ENCODE measurements at regions not wholly inside any gene's neighbourhood (a gene's known extent, or its start where the extent isn't known, plus 50 kb on each side); places are given as distances from the start of the nearest gene placed in this dataset.

DNA sequence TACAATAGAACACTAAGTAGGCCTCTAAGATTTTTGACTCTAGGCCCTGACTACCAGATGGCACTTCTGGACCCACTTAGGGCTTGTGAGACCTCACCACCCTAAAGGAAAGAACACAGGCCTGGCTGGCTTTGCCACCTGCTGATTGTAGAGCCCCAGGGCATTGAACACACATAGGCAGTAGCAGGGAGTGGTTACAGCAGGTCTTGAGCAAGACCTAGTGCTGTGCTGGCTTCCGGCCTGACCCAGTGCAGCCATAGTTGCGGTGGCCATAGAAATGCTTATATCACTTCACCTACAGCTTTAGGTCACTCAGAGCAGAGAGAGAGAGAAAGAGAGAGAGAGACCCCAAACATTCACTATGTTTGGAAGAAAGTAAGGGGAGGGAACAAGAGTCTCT lies 223.2 kb downstream of the LRATD1 start:
- H3K27ac Mint-ChIP-seq (ENCODE audit: unreplicated experiment): no peak overlapping the region
- no peaks in the 10 kb centered on the region for H3K9me3 Mint-ChIP-seq (ENCODE audit: unreplicated experiment)
- no peaks in the 10 kb centered on the region for H3K36me3 Mint-ChIP-seq (ENCODE audit: low read depth, unreplicated experiment)
- DNase-seq (ENCODE audit: low spot score): no peak
- no peaks in the 10 kb centered on the region for H3K4me1 Mint-ChIP-seq (ENCODE audit: unreplicated experiment)
- no peak overlapping the region for H3K4me3 Mint-ChIP-seq (ENCODE audit: unreplicated experiment)
- peaks cover 5% of the 10 kb centered on the region for H3K27me3 Mint-ChIP-seq (ENCODE audit: unreplicated experiment)
- TF ChIP-seq, protein P1, sequence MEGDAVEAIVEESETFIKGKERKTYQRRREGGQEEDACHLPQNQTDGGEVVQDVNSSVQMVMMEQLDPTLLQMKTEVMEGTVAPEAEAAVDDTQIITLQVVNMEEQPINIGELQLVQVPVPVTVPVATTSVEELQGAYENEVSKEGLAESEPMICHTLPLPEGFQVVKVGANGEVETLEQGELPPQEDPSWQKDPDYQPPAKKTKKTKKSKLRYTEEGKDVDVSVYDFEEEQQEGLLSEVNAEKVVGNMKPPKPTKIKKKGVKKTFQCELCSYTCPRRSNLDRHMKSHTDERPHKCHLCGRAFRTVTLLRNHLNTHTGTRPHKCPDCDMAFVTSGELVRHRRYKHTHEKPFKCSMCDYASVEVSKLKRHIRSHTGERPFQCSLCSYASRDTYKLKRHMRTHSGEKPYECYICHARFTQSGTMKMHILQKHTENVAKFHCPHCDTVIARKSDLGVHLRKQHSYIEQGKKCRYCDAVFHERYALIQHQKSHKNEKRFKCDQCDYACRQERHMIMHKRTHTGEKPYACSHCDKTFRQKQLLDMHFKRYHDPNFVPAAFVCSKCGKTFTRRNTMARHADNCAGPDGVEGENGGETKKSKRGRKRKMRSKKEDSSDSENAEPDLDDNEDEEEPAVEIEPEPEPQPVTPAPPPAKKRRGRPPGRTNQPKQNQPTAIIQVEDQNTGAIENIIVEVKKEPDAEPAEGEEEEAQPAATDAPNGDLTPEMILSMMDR (IDR thresholded peaks at IDR 0.05; ENCODE audit: unreplicated experiment): no peak

DNA sequence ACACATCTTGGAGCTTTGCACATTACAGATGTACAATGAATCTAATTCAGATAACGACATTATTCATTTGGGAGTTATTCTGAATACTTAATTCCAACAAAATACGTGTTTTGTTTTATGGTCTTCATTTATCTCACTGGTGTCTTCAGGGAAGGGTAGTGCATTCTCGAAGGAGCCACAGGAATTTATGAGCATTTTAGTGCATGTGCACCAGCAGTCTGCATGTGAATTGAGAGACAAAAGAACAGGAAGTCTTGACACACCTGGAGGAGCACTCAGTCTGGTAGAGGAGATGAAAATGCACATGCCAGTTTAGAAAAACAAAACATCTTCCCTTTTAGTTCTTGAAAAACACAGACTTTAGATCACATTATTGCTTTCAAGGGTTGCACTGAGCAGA lies 228.7 kb downstream of the LRATD1 start:
- H3K4me1 Mint-ChIP-seq (ENCODE audit: unreplicated experiment): peaks cover 23% of the 10 kb centered on the region
- H3K27ac Mint-ChIP-seq (ENCODE audit: unreplicated experiment): no peak overlapping the region
- H3K36me3 Mint-ChIP-seq (ENCODE audit: low read depth, unreplicated experiment): no peaks in the 10 kb centered on the region
- no peaks in the 10 kb centered on the region for H3K27me3 Mint-ChIP-seq (ENCODE audit: unreplicated experiment)
- H3K4me3 Mint-ChIP-seq (ENCODE audit: unreplicated experiment): no peak overlapping the region
- TF ChIP-seq, protein P1 (IDR thresholded peaks at IDR 0.05; ENCODE audit: unreplicated experiment): no peak
- H3K9me3 Mint-ChIP-seq (ENCODE audit: unreplicated experiment): no peaks in the 10 kb centered on the region
- no peak for DNase-seq (ENCODE audit: low spot score)

DNA sequence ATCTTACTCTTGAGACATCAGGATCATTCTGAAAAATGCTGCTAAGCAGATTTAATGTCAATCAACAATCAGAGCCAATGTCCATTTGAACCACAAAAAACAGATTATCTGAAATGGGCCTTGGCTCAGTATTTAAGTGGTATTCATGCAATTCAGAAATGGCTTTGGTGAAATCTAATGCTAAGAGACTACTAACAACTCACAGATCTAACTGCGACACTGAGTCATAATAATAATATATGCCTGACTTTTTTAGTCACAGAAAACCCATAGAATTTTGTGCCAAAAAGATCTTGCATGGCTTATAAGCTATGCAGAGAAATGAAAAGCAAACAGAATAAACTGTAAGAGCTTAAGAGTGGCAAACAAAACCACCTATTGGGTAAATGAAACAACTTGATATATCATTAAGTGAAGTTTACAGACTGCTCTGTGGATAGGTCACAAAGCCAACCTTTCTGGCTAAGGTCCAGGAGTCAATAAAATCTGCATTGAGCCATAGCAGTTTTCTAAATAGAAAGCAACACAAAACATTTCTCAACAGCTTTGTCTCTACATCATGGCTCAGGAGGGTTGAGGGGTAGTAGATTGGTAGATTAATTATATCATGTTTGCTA lies 234.3 kb downstream of the LRATD1 start:
- Mint-ChIP-seq H3K27me3 (ENCODE audit: unreplicated experiment) (no peaks in the 10 kb centered on the region), H3K36me3 (ENCODE audit: low read depth, unreplicated experiment) (no peaks in the 10 kb centered on the region), H3K4me3 (ENCODE audit: unreplicated experiment) (no peak overlapping the region), H3K9me3 (ENCODE audit: unreplicated experiment) (no peaks in the 10 kb centered on the region), H3K4me1 (ENCODE audit: unreplicated experiment) (peaks cover 17% of the 10 kb centered on the region), H3K27ac (ENCODE audit: unreplicated experiment) (no peak overlapping the region)
- no peak for DNase-seq (ENCODE audit: low spot score)
- TF ChIP-seq, protein P1 (IDR thresholded peaks at IDR 0.05; ENCODE audit: unreplicated experiment): no peak

DNA sequence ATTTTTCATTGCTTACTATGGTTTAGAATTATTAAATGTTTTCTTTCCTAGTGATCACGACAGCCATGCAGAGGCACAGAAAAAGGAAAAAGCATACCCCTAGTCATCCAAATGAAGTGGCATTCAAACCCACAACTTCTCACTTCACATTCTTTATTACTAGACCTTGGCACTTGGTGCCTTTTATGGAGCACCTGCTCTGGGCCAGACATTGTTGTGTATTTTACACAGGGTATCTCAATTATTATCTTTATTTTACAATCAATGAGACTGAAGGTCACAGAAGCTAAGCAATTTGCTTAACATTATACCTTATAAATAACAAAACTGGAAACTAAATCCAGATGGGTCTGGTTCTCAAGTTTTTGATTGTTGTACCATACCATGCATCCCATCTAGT lies 235.3 kb downstream of the LRATD1 start:
- no peaks in the 10 kb centered on the region for H3K27me3 Mint-ChIP-seq (ENCODE audit: unreplicated experiment)
- H3K4me3 Mint-ChIP-seq (ENCODE audit: unreplicated experiment): no peak overlapping the region
- TF ChIP-seq, protein P1 (IDR thresholded peaks at IDR 0.05; ENCODE audit: unreplicated experiment): no peak
- H3K4me1 Mint-ChIP-seq (ENCODE audit: unreplicated experiment): peaks cover 15% of the 10 kb centered on the region
- H3K36me3 Mint-ChIP-seq (ENCODE audit: low read depth, unreplicated experiment): no peaks in the 10 kb centered on the region
- H3K27ac Mint-ChIP-seq (ENCODE audit: unreplicated experiment): no peak overlapping the region
- DNase-seq (ENCODE audit: low spot score): no peak
- no peaks in the 10 kb centered on the region for H3K9me3 Mint-ChIP-seq (ENCODE audit: unreplicated experiment)

DNA sequence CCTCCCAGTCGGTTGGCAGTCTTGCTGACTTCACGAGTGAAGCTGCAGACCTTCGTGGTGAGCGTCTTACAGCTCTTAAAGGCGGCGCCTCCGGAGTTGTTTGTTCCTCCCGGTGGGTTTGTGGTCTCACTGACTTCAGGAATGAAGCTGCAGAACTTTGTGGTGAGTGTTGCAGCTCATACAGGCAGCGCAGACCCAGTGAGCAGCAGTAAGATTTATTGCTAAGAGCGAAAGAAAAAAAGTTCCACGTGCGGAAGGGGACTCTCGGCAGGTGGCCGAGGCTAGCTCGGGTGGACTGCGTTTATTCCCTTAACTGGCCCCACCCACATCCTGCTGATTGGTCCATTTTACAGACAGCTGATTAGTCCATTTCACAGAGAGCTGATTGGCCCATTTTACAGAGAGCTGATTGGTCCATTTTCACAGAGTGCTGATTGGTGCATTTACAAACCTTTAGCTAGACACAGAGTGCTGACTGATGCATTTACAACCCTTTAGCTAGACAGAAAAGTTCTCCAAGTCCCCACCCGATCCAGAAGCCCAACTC lies 240.3 kb downstream of the LRATD1 start:
- TF ChIP-seq, protein P1 (IDR thresholded peaks at IDR 0.05; ENCODE audit: unreplicated experiment): no peak
- no peaks in the 10 kb centered on the region for H3K36me3 Mint-ChIP-seq (ENCODE audit: low read depth, unreplicated experiment)
- no peaks in the 10 kb centered on the region for H3K4me1 Mint-ChIP-seq (ENCODE audit: unreplicated experiment)
- DNase-seq (ENCODE audit: low spot score): no peak
- H3K9me3 Mint-ChIP-seq (ENCODE audit: unreplicated experiment): no peaks in the 10 kb centered on the region
- no peak overlapping the region for H3K27ac Mint-ChIP-seq (ENCODE audit: unreplicated experiment)
- H3K27me3 Mint-ChIP-seq (ENCODE audit: unreplicated experiment): peaks cover 1% of the 10 kb centered on the region
- no peak overlapping the region for H3K4me3 Mint-ChIP-seq (ENCODE audit: unreplicated experiment)

Measured in endothelial cell (in vitro differentiated cells).